ENCODE measurements at regions not wholly inside any gene's neighbourhood (a gene's known extent, or its start where the extent isn't known, plus 50 kb on each side); places are given as distances from the start of the nearest gene placed in this dataset.

- Histone ChIP-seq H3K36me3 (no peaks in the 10 kb centered on the region), H3K27me3 (no peaks in the 10 kb centered on the region), H3K4me3 (no peak overlapping the region), H3K9me3 (no peaks in the 10 kb centered on the region), H3K27ac (no peak overlapping the region), H3K4me1 (no peaks in the 10 kb centered on the region)
- no peak for DNase-seq
- TF ChIP-seq CTCF (IDR thresholded peaks at IDR 0.05) (no peak), POLR2A (IDR thresholded peaks at IDR 0.05) (no peak)
These were observed 50.2 kb upstream of the NID2 start for GRCh38 chr14:52119030-52119429.

Measured in Peyer's patch (tissue), 4 donors.